C4-2B (cell line): ENCODE measurements at regions not wholly inside any gene's neighbourhood (a gene's known extent, or its start where the extent isn't known, plus 50 kb on each side); places are given as distances from the start of the nearest gene placed in this dataset.
A peak's percentile ranks its signal among the peaks of the same experiment; 100 is the strongest.
"Not testable (repeated sequence)": the region's sequence is repeated elsewhere in the genome, so short reads cannot be mapped to it uniquely, and the experiment has no call there.

Experiments
- H3K27ac ChIP-seq: fragments of 450-650 bp; 2 replicates; pipeline ENCODE4 v1.5.1; 2017
- CTCF ChIP-seq: fragments of 450-650 bp; conservative IDR thresholded peaks from 2 replicates; pipeline ENCODE4 v1.5.1; 2017; ENCODE audit warnings: mild to moderate bottlenecking
- ZFX ChIP-seq: fragments of 450-650 bp; IDR thresholded peaks from 2 replicates; pipeline ENCODE4 v1.6.1; 2017

GRCh38 chr4:60452266-60452665 lies 747.9 kb upstream of the ADGRL3 start:
- H3K27ac ChIP-seq: no peak overlapping the region
- TF ChIP-seq CTCF (no peak), ZFX (no peak)

- no peak for TF ChIP-seq CTCF
- TF ChIP-seq ZFX: no peak
- no peak overlapping the region for H3K27ac ChIP-seq
Observed at GRCh38 chr4:60455380-60455779, 744.7 kb upstream of the ADGRL3 start.

- no peak overlapping the region for H3K27ac ChIP-seq
- no peak for TF ChIP-seq ZFX
- no peak for TF ChIP-seq CTCF
Observed at GRCh38 chr4:60461551-60461950, 738.6 kb upstream of the ADGRL3 start.

GRCh38 chr4:60463857-60464502 lies 736.1 kb upstream of the ADGRL3 start:
- H3K27ac ChIP-seq: no peak overlapping the region
- TF ChIP-seq CTCF: peak; percentile 19
- no peak for TF ChIP-seq ZFX

GRCh38 chr4:60482921-60483351 lies 717.2 kb upstream of the ADGRL3 start:
- H3K27ac ChIP-seq: no peak overlapping the region
- no peak for TF ChIP-seq CTCF

GRCh38 chr4:60485276-60485675 lies 714.9 kb upstream of the ADGRL3 start:
- no peak overlapping the region for H3K27ac ChIP-seq
- TF ChIP-seq CTCF (no peak), ZFX (no peak)

- H3K27ac ChIP-seq: not testable (repeated sequence)
Observed at GRCh38 chr4:60487118-60487761, 712.9 kb upstream of the ADGRL3 start.

- TF ChIP-seq ZFX (no peak), CTCF (no peak)
- no peak overlapping the region for H3K27ac ChIP-seq
Observed at GRCh38 chr4:60500810-60501209, 699.3 kb upstream of the ADGRL3 start.
